H1 (cell line): ENCODE measurements at regions not wholly inside any gene's neighbourhood (a gene's known extent, or its start where the extent isn't known, plus 50 kb on each side); places are given as distances from the start of the nearest gene placed in this dataset.

Experiments
- CBX5 ChIP-seq: fragments of 300-800, 300-1000 bp; sonication (generic); IDR thresholded peaks from 2 replicates; pipeline ENCODE4 v1.7.1; 2016; ENCODE audit warnings: antibody characterized with exemption, low read length, low read depth
- EZH2 ChIP-seq: fragments of 200-600 bp; sonication (generic); IDR thresholded peaks from 2 replicates; pipeline ENCODE4 v1.7.1; 2012; ENCODE audit warnings: low read depth, mild to moderate bottlenecking, moderate library complexity, low read length, inconsistent platforms; ENCODE audit not compliant: severe bottlenecking
- JUND ChIP-seq: IDR thresholded peaks from 2 replicates; pipeline ENCODE4 v1.6.1; 2011; ENCODE audit warnings: mild to moderate bottlenecking, improper control_type of control experiment, low read length
- KDM1A ChIP-seq: fragments of 200-600, 300-600 bp; sonication (generic); IDR thresholded peaks from 2 replicates; pipeline ENCODE4 v1.7.1; 2016; ENCODE audit warnings: mild to moderate bottlenecking, low read length, borderline replicate concordance
- MAFK ChIP-seq: IDR thresholded peaks from 2 replicates; pipeline ENCODE4 v1.6.1; 2012; ENCODE audit warnings: low read depth, mild to moderate bottlenecking, improper control_type of control experiment, low read length
- NRF1 ChIP-seq: IDR thresholded peaks from 2 replicates; pipeline ENCODE4 v1.6.1; 2011; ENCODE audit warnings: mild to moderate bottlenecking, low read depth, low read length, improper control_type of control experiment
- POLR2A ChIP-seq, 2 experiments: IDR thresholded peaks; 1 replicate in 1 of 2; 2 replicates in 1 of 2; pipeline ENCODE4 v1.6.1; 2011; ENCODE audit warnings: low read depth in 2 of 2, low read length in 2 of 2, mild to moderate bottlenecking in 2 of 2; ENCODE audit errors: control extremely low read depth in 1 of 2
- POLR2AphosphoS5 ChIP-seq: IDR thresholded peaks from 2 replicates; pipeline ENCODE4 v1.6.1; 2011; ENCODE audit warnings: low read depth, low read length
- RAD21 ChIP-seq, 2 experiments: IDR thresholded peaks in 1 of 2; conservative IDR thresholded peaks in 1 of 2; 2 replicates each; pipeline ENCODE4 v1.6.1; 2011; ENCODE audit warnings: low read depth in 2 of 2, low read length in 2 of 2, improper control_type of control experiment in 1 of 2, inconsistent platforms in 1 of 2, mild to moderate bottlenecking in 1 of 2, moderate library complexity in 1 of 2
- TF ChIP-seq, protein P1 (sequence below), 3 experiments: IDR thresholded peaks; 1 replicate in 2 of 3; 2 replicates in 1 of 3; pipeline versions ENCODE4 v1.5.1 to v1.6.1; 2011; ENCODE audit warnings: low read length in 3 of 3, mild to moderate bottlenecking in 3 of 3, inconsistent platforms in 2 of 3, low read depth in 1 of 3, moderate library complexity in 1 of 3; ENCODE audit not compliant: insufficient read depth in 1 of 3; ENCODE audit errors: control extremely low read depth in 1 of 3
- TF ChIP-seq, protein P2 (sequence below): IDR thresholded peaks from 2 replicates; pipeline ENCODE4 v1.6.1; 2011; ENCODE audit warnings: low read length, improper control_type of control experiment

DNA sequence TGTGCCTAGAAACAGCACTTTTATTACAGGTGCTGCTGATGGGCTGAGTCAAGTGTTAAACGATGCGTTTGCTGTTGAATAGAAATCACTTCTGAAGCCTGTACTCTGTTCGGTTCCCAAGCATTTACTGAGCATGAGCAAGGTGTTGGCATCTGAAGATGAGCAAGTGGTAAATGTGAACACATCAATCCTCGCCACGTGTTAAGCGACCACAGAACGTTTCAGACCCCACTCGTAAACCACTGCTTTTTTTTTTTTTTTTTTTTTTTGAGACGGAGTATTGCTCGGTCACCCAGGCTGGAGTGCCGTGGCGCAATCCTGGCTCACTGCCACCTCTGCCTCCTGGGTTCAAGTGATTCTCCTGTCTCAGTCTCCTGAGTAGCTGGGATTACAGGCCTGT, 241.2 kb downstream of the SETD4 start:
- TF ChIP-seq, protein P1, sequence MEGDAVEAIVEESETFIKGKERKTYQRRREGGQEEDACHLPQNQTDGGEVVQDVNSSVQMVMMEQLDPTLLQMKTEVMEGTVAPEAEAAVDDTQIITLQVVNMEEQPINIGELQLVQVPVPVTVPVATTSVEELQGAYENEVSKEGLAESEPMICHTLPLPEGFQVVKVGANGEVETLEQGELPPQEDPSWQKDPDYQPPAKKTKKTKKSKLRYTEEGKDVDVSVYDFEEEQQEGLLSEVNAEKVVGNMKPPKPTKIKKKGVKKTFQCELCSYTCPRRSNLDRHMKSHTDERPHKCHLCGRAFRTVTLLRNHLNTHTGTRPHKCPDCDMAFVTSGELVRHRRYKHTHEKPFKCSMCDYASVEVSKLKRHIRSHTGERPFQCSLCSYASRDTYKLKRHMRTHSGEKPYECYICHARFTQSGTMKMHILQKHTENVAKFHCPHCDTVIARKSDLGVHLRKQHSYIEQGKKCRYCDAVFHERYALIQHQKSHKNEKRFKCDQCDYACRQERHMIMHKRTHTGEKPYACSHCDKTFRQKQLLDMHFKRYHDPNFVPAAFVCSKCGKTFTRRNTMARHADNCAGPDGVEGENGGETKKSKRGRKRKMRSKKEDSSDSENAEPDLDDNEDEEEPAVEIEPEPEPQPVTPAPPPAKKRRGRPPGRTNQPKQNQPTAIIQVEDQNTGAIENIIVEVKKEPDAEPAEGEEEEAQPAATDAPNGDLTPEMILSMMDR (IDR thresholded peaks at IDR 0.05; ENCODE audit: control extremely low read depth in 1 of 3, insufficient read depth in 1 of 3, low read depth in 1 of 3, low read length in 3 of 3): no peak
- no peak for TF ChIP-seq POLR2AphosphoS5
- TF ChIP-seq MAFK: no peak
- no peak for TF ChIP-seq RAD21 (IDR thresholded peaks at IDR 0.05 in 1 of 2, conservative IDR thresholded peaks at IDR 0.05 in 1 of 2; ENCODE audit: low read depth in 2 of 2, low read length in 2 of 2)
- TF ChIP-seq JUND: no peak
- no peak for TF ChIP-seq NRF1
- no peak for TF ChIP-seq CBX5
- no peak for TF ChIP-seq EZH2
- TF ChIP-seq KDM1A: no peak
- no peak for TF ChIP-seq POLR2A (IDR thresholded peaks at IDR 0.05; ENCODE audit: control extremely low read depth in 1 of 2, low read depth in 2 of 2, low read length in 2 of 2)
- TF ChIP-seq, protein P2, sequence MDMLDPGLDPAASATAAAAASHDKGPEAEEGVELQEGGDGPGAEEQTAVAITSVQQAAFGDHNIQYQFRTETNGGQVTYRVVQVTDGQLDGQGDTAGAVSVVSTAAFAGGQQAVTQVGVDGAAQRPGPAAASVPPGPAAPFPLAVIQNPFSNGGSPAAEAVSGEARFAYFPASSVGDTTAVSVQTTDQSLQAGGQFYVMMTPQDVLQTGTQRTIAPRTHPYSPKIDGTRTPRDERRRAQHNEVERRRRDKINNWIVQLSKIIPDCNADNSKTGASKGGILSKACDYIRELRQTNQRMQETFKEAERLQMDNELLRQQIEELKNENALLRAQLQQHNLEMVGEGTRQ: no peak
